Ascending aorta (tissue), 2 donors: ENCODE measurements at regions not wholly inside any gene's neighbourhood (a gene's known extent, or its start where the extent isn't known, plus 50 kb on each side); places are given as distances from the start of the nearest gene placed in this dataset.

ENCODE experiments used
- DNase-seq, 2 donors: peaks; one replicate each; pipeline ENCODE4 v3.0.0-alpha.2; 2019; ENCODE audit warnings: low spot score in 2 of 2
- H3K27ac ChIP-seq, 2 donors: fragments of 200-600 bp; sonication (generic); one replicate each; pipeline ENCODE4 v1.5.1; 2016 to 2017; ENCODE audit warnings: mild to moderate bottlenecking in 1 of 2
- H3K27me3 ChIP-seq: fragments of 200-600 bp; sonication (generic); one replicate; pipeline ENCODE4 v1.5.1; 2017
- H3K36me3 ChIP-seq, 2 donors: fragments of 200-600 bp; sonication (generic); one replicate each; pipeline ENCODE4 v1.5.1; 2016
- H3K4me1 ChIP-seq, 2 donors: fragments of 200-600 bp; sonication (generic); one replicate each; pipeline ENCODE4 v1.5.1; 2016 to 2017; ENCODE audit warnings: mild to moderate bottlenecking in 1 of 2
- H3K4me3 ChIP-seq, 2 donors: fragments of 200-600 bp; sonication (generic); one replicate each; pipeline ENCODE4 v1.5.1; 2016 to 2017; ENCODE audit warnings: mild to moderate bottlenecking in 1 of 2
- H3K9me3 ChIP-seq, 2 donors: fragments of 200-600 bp; sonication (generic); one replicate each; pipeline ENCODE4 v1.5.1; 2016
- CTCF ChIP-seq, 3 experiments: fragments of 200-600 bp in 2 of 3; fragments of 450-650 bp in 1 of 3; sonication (generic) in 2 of 3; IDR thresholded peaks; one replicate each; pipeline ENCODE4 v1.5.1; 2016 to 2019; ENCODE audit warnings: antibody characterized with exemption in 3 of 3, mild to moderate bottlenecking in 1 of 3, moderate library complexity in 1 of 3
- intact Hi-C: fragments of 100-400 bp; cut with DNase I; formaldehyde crosslinking; loops from one replicate; pipeline ENCODE4 v1.15.1; 2023

- intact Hi-C loops, result no loop called here
- no peaks in the 10 kb centered on the region for H3K9me3 ChIP-seq
Measured at GRCh38 chr7:7044806-7045205, 137.5 kb upstream of the C1GALT1 start.

DNA sequence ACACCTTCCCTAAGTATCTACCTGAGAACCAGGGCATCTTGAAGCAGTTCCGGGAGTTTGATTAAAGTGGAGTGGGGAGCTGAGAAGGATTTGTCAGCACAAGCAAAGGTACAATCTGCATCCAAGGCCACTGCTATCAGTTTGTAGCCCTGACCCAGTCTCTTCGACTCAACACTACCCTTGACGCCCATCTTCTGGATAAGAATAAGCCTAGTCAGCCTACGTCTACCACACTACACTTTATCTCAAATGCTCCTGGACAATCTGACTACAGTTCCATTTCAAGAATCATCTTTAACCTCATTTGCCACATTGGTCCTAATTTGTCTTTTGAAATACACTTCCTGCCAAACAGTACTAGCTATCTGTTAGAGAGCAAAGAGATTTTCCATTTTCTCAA is 134.1 kb upstream of the C1GALT1 start:
- Histone ChIP-seq H3K9me3 (no peaks in the 10 kb centered on the region), H3K36me3 (no peaks in the 10 kb centered on the region), H3K4me3 (no peak overlapping the region), H3K27ac (no peak overlapping the region), H3K27me3 (no peaks in the 10 kb centered on the region), H3K4me1 (no peaks in the 10 kb centered on the region)
- intact Hi-C loops, result no loop called here
- TF ChIP-seq CTCF (IDR thresholded peaks at IDR 0.05), result no peak
- no peak for DNase-seq

More at GRCh38 chr7:7044806-7045205, 137.5 kb upstream of the C1GALT1 start:
- Histone ChIP-seq H3K27me3 (no peaks in the 10 kb centered on the region), H3K36me3 (no peaks in the 10 kb centered on the region), H3K4me1 (no peaks in the 10 kb centered on the region), H3K27ac (no peak overlapping the region), H3K4me3 (no peak overlapping the region)
- no peak for TF ChIP-seq CTCF (IDR thresholded peaks at IDR 0.05)
- DNase-seq, result no peak

- no peak overlapping the region for H3K4me3 ChIP-seq
- no peaks in the 10 kb centered on the region for H3K27me3 ChIP-seq
- DNase-seq, result no peak
- no peaks in the 10 kb centered on the region for H3K4me1 ChIP-seq
- no peaks in the 10 kb centered on the region for H3K9me3 ChIP-seq
- no peaks in the 10 kb centered on the region for H3K36me3 ChIP-seq
- intact Hi-C loops, result no loop called here
- H3K27ac ChIP-seq, result no peak overlapping the region
- TF ChIP-seq CTCF (IDR thresholded peaks at IDR 0.05), result no peak
Measured at GRCh38 chr7:7051206-7051877, 131.0 kb upstream of the C1GALT1 start.

GRCh38 chr7:7054252-7054830 is 128.0 kb upstream of the C1GALT1 start:
- Histone ChIP-seq H3K4me3 (no peak overlapping the region), H3K27me3 (no peaks in the 10 kb centered on the region), H3K9me3 (no peaks in the 10 kb centered on the region), H3K36me3 (no peaks in the 10 kb centered on the region), H3K27ac (no peak overlapping the region), H3K4me1 (no peaks in the 10 kb centered on the region)
- no peak for TF ChIP-seq CTCF (IDR thresholded peaks at IDR 0.05)
- no peak for DNase-seq
- intact Hi-C loops, result no loop called here

- no peak overlapping the region for H3K27ac ChIP-seq
- no peak overlapping the region for H3K4me3 ChIP-seq
- no peaks in the 10 kb centered on the region for H3K4me1 ChIP-seq
- no peaks in the 10 kb centered on the region for H3K9me3 ChIP-seq
- no peaks in the 10 kb centered on the region for H3K27me3 ChIP-seq
- intact Hi-C loops, result no loop called here
- no peak for TF ChIP-seq CTCF (IDR thresholded peaks at IDR 0.05)
- no peak for DNase-seq
- no peaks in the 10 kb centered on the region for H3K36me3 ChIP-seq
Measured at GRCh38 chr7:7060828-7061599, 121.3 kb upstream of the C1GALT1 start.
